HG03442 (cell line): ENCODE measurements at regions not wholly inside any gene's neighbourhood (a gene's known extent, or its start where the extent isn't known, plus 50 kb on each side); places are given as distances from the start of the nearest gene placed in this dataset.
A peak's percentile ranks its signal among the peaks of the same experiment; 100 is the strongest.

Experiments
- ATAC-seq: cut with Tn5 transposase; IDR thresholded peaks from one replicate; pipeline ENCODE4 v1.9.1; 2021; ENCODE audit warnings: mild to moderate bottlenecking, moderate library complexity; ENCODE audit not compliant: unreplicated experiment

DNA sequence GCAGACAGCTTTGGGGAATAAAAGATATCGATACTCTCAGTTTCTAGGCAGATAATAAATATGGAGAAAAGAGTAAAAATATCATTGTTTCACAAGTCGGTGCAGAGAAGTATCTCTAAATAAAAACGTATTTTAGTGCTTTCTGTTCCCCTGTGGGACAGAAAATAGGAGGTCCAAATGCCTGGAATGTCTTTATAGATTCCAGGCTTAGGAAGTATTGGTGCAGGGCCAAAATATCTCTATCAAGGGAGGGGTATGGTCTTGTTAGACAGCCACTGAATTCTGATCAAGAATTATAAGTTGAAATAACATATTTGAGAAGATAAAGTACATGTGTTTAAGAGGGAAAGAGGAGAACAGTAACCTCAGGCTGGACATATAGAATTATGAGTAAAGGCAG, 596.4 kb downstream of the PCDH18 start:
- no peak for ATAC-seq

GRCh38 chr4:136935305-136935704, 597.0 kb downstream of the PCDH18 start:
- no peak for ATAC-seq

- no peak for ATAC-seq
Observed at GRCh38 chr4:136934601-136935000, 597.7 kb downstream of the PCDH18 start.

DNA sequence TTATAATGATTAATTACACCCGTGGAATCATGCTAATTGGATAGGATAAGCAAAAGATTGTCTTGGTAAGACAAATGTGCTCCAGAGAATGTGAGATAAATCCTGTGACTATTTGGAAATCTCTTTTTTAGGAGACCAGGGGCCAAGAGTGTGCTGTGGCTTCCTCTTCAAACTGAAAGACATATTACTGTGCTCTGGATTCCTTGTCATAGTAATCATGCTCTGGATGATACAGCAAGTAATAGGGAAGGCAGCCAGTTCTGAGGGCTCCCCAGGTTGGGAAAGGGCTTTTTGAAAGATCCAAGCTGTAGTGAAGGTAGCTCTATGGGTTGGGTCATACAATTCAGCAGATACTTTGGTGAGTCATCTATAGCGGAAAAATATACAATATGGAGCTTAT, 600.5 kb downstream of the PCDH18 start:
- ATAC-seq: no peak

DNA sequence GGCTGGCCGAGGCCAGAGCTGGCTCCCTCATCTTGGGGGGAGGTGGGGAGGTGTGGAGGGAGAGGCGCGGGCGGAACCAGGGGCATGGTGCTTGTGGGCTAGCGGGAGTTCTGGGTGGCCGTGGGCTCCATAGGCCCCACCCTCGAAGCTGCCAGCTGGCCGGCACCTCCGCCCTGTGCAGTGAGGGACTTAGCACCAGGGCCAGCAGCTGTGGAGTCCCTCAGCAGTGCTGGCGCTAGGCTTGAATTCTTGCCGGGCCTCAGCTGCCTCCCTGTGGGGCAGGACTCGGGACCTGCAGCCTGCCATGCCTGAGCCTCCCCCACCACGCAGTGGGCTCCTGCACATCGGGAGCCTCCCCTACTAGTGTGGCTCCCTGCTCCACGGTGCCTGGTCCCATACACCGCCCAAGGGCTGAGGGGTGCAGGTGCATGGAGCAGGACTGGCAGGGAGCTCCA, 603.3 kb downstream of the PCDH18 start:
- ATAC-seq: no peak

DNA sequence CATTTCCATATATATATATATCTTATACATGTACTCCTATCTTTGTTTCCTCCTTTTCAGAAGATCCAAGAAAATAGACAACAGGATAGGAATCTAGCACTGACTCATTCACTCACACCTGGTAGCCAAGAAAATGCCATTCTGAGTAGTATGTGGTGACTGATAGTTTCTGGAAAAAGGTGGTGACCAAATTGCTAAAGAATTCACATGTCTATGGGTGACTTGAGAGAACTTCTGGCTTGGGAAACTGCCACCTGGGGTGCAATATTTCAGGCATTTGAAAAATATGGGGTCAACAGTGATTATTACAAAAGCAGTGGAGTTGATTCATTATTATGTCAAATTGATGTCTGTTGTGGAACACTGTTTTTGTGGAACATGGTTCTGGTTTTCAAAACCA, 605.1 kb downstream of the PCDH18 start:
- ATAC-seq: no peak

GRCh38 chr4:136925203-136925602, 607.1 kb downstream of the PCDH18 start:
- ATAC-seq: no peak

GRCh38 chr4:136922066-136922465, 610.2 kb downstream of the PCDH18 start:
- ATAC-seq: no peak

GRCh38 chr4:136920092-136920881, 612.0 kb downstream of the PCDH18 start:
- no peak for ATAC-seq

DNA sequence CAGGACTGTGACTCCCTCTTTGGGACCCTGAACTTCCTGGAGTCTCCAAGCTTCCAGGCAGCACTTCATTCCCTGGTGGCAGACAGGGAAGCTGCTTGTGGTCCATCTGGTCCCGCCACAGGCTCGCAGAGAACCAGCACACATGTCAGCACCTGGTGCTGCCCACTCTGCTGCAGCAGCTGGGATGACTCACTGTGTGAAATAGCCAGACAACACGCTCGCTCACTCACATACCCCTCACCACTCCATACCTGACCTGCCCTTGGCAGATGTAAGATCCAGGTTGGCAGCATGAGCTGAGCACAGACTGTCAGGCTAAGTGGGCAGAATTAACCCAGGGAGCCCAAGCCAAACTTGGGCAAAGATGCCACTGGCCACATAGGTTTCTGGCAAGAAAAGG, 613.5 kb downstream of the PCDH18 start:
- ATAC-seq: no peak

GRCh38 chr4:136917312-136918110, 614.8 kb downstream of the PCDH18 start:
- ATAC-seq: no peak

GRCh38 chr4:136909626-136910025, 622.7 kb downstream of the PCDH18 start:
- no peak for ATAC-seq

DNA sequence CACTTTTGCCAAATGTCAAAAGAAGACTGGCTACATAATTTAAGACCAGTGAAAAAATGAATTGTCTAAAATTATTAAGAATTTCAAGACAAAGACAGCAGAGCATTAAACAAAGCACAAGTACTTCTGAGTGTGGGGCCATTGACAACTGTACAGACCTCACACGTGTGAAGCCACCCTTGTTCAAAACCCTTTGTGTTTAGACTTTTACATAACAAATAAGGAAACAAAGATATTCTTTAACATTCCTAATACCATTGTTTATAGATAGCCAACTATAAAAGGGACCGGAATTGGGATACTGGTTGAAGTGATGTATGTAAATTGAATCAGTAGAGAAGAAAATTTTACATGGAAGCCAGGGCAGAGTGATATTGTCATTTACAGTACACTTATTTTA, 624.2 kb downstream of the PCDH18 start:
- ATAC-seq: no peak

DNA sequence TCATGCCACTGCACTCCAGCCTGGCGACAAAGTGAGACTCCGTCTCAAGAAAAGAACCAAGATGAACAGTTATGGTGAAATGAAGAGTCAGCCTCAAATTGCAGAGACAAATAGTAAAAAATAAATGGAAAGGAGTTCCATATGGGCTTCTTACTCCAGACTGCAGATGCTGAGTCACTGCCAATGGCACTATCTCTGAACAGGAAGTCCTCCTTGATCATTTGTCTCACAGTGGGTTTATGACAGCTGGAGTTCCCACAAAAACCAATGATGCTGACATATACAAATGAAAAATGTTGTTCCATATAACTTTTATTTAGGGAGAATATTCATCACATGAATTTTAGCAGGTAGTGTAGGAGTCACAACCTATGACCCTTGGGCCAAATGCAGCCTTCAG, 631.6 kb downstream of the PCDH18 start:
- ATAC-seq: no peak

- no peak for ATAC-seq
Observed at GRCh38 chr4:136898590-136899248, 633.6 kb downstream of the PCDH18 start.

DNA sequence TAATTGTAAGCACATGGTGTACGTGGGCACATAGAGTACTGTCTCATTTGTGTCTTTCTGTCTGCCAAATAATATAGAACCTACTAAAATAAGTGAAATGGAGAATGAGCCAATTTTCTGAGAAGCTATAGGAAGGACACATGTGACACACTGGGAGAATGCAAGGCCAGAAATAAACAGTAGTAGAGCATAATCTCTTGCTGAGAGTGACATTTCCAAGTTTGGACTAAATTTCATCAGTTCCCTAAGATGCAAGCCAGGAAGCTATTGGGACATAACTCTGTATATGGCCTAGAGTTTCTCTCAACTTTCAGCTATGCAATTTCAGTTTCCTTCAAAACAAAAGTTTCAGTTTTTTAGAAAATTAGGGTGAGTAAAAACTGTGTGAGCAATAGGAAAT, 638.7 kb downstream of the PCDH18 start:
- ATAC-seq: no peak

DNA sequence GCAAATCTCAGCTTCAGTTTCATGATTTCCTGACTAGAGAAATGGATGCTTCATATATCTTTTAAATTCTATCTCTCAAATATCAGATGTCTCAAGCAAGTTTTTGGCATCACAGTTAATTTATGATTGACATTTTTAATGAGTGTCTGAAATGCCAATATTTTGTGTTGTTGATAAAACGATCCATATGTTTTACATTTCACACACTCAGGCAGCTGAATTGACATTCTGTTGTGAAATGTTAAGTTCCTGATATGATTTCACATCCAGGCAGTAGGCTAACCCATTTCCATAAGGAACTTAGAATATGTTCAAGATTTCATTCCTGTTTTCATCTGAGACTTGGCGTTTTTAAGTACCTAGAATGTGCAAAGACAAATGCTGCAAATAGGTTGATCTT, 650.6 kb downstream of the PCDH18 start:
- ATAC-seq: no peak

GRCh38 chr4:136873555-136873954, 658.7 kb downstream of the PCDH18 start:
- no peak for ATAC-seq

DNA sequence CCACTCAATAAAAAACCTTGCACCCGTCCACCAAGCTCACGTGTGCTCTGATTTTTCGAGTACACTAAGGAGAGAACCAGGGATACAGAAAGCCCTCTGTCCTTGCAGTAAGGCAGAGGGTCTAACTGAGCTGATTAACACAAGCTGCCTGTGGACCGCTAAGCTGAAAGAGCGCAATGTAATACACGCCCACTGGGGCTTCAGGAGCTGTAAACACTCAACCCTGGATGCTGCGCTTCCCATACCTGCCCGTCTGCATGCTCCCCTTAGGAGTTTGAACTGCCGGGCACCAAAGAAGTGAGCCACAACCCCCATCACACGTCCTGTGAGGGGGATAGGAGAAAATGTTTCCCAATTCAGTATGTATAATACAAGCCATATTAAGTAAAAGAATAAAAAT, 664.8 kb downstream of the PCDH18 start:
- ATAC-seq: no peak

- ATAC-seq: no peak
Observed at GRCh38 chr4:136865526-136865925, 666.8 kb downstream of the PCDH18 start.

GRCh38 chr4:136864604-136865185, 667.6 kb downstream of the PCDH18 start:
- ATAC-seq: peak; percentile 95
